Left lung (tissue), 4 donors: ENCODE measurements at regions not wholly inside any gene's neighbourhood (a gene's known extent, or its start where the extent isn't known, plus 50 kb on each side); places are given as distances from the start of the nearest gene placed in this dataset.

Experiments
- ATAC-seq: fragments of 200-7000 bp; cut with Tn5 transposase; one replicate; pipeline ENCODE4 v1.9.1; 2020; ENCODE audit warnings: moderate library complexity
- DNase-seq, 4 donors: peaks; one replicate each; pipeline ENCODE4 v3.0.0-alpha.2; 2013 to 2020
- H3K27ac ChIP-seq, 2 donors: fragments of 200-600 bp; sonication (generic) in 1 of 2; one replicate each; pipeline versions ENCODE4 v1.5.0 to v1.8.0; 2020 to 2021
- H3K27me3 ChIP-seq, 2 donors: fragments of 200-600 bp; sonication (generic) in 1 of 2; one replicate each; pipeline versions ENCODE4 v1.5.0 to v1.8.0; 2020 to 2021
- H3K36me3 ChIP-seq, 2 donors: fragments of 200-600 bp; sonication (generic) in 1 of 2; one replicate each; pipeline versions ENCODE4 v1.5.0 to v1.8.0; 2020 to 2021
- H3K4me1 ChIP-seq, 2 donors: fragments of 200-600 bp; one replicate each; pipeline ENCODE4 v1.8.0; 2021
- H3K4me3 ChIP-seq, 2 donors: fragments of 200-600 bp; sonication (generic) in 1 of 2; one replicate each; pipeline versions ENCODE4 v1.5.0 to v1.8.0; 2020 to 2021; ENCODE audit warnings: mild to moderate bottlenecking in 1 of 2
- H3K9me3 ChIP-seq, 2 donors: fragments of 200-600 bp; sonication (generic) in 1 of 2; one replicate each; pipeline versions ENCODE4 v1.5.0 to v1.8.0; 2020 to 2021
- CTCF ChIP-seq, 2 donors: fragments of 200-600 bp; sonication (generic) in 1 of 2; IDR thresholded peaks; one replicate each; pipeline versions ENCODE4 v1.5.0 to v1.8.0; 2021; ENCODE audit warnings: antibody characterized with exemption in 2 of 2
- intact Hi-C, 2 donors: fragments of 100-400 bp; cut with DNase I; formaldehyde crosslinking; loops; one replicate each; pipeline versions ENCODE4 v1.11.2 to v1.14.2; 2022
- donor health status: DM: no; HTN: yes; CAD: no.
- donor health status: DM: no; HTN: no; CAD: no.

- no peak overlapping the region for H3K4me3 ChIP-seq
- H3K27me3 ChIP-seq: no peaks in the 10 kb centered on the region
- H3K36me3 ChIP-seq: no peaks in the 10 kb centered on the region
- H3K9me3 ChIP-seq: no peaks in the 10 kb centered on the region
- intact Hi-C loops: no loop called here
- H3K4me1 ChIP-seq: no peaks in the 10 kb centered on the region
- no peak for DNase-seq
- H3K27ac ChIP-seq: no peak overlapping the region
- no peak for ATAC-seq
- TF ChIP-seq CTCF (IDR thresholded peaks at IDR 0.05): no peak
Measured at GRCh38 chr7:13035233-13035632, 347.8 kb downstream of the ARL4A start.

DNA sequence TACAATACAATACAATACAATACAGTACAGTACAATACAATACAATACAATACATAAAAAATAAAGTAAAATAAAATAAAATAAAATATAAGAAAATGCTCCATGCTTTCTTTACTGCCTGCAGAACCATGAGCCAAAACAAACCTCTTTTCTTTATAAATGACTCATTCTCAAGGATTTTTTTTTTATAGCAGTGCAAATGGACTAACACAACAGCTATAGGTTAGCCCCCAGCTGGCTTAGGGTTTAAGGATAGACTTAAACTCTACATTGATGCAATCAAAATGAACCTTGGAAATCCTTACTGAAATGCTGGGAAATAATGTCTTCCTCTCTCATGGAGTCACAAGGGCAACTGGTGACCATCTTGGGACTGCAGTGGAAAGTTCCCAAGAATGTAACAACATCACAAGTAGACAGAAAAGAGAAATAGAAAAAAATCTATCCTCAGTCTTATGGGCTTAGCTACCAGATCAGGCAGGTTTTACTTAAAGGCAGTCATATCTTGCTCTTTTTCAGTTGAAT is 348.9 kb downstream of the ARL4A start:
- Histone ChIP-seq H3K4me1 (no peaks in the 10 kb centered on the region), H3K4me3 (no peak overlapping the region), H3K36me3 (no peaks in the 10 kb centered on the region), H3K27me3 (no peaks in the 10 kb centered on the region), H3K27ac (no peak overlapping the region), H3K9me3 (no peaks in the 10 kb centered on the region)
- ATAC-seq: no peak
- no peak for TF ChIP-seq CTCF (IDR thresholded peaks at IDR 0.05)
- intact Hi-C loops: no loop called here
- DNase-seq: no peak

GRCh38 chr7:13037216-13037615 is 349.8 kb downstream of the ARL4A start:
- Histone ChIP-seq H3K27ac (no peak overlapping the region), H3K27me3 (no peaks in the 10 kb centered on the region), H3K4me1 (no peaks in the 10 kb centered on the region), H3K9me3 (no peaks in the 10 kb centered on the region), H3K36me3 (no peaks in the 10 kb centered on the region), H3K4me3 (no peak overlapping the region)
- ATAC-seq (no peak), DNase-seq (no peak)
- intact Hi-C loops: no loop called here
- TF ChIP-seq CTCF (IDR thresholded peaks at IDR 0.05): no peak

DNA sequence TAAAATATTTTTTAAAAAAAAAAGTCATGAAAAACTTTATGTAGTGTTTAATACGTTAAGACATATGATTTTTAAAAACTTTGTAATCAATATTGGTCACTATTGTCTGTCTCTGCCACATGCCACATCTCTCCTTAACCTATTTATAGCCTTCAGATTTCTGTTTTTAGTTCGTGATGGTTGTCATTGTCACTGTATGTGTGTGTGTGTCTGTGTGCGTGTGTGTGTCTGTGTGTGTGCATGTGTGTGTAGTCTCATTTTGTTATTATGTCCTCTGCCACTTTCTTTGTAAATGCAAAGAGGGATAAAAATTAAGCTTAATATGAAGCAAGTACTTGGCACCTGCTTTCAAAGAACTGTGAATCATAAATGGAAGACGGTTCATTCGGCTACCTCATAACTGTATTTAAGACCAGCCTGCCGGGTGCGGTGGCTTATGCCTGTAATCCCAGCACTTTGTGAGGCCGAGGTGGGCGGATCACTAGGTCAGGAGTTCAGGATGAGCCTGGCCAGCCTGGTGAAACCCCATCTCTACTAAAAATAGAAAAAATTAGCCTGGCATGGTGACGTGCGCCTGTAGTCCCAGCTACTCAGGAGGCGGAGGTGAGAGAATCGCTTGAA is 354.0 kb downstream of the ARL4A start:
- H3K4me1 ChIP-seq: no peaks in the 10 kb centered on the region
- H3K9me3 ChIP-seq: no peaks in the 10 kb centered on the region
- no peak for TF ChIP-seq CTCF (IDR thresholded peaks at IDR 0.05)
- H3K4me3 ChIP-seq: no peak overlapping the region
- ATAC-seq (no peak), DNase-seq (peak in 1 of 4 donors; percentile 32)
- no peaks in the 10 kb centered on the region for H3K27me3 ChIP-seq
- intact Hi-C loops: no loop called here
- no peak overlapping the region for H3K27ac ChIP-seq
- H3K36me3 ChIP-seq: no peaks in the 10 kb centered on the region

- Histone ChIP-seq H3K27me3 (no peaks in the 10 kb centered on the region), H3K27ac (no peak overlapping the region), H3K36me3 (no peaks in the 10 kb centered on the region), H3K4me1 (no peaks in the 10 kb centered on the region), H3K9me3 (no peaks in the 10 kb centered on the region), H3K4me3 (no peak overlapping the region)
- no peak for DNase-seq
- no peak for TF ChIP-seq CTCF (IDR thresholded peaks at IDR 0.05)
- intact Hi-C loops: no loop called here
- ATAC-seq: peak; percentile 51
Measured at GRCh38 chr7:13042605-13043236, 355.3 kb downstream of the ARL4A start.
